Pons (tissue), 1 donor: ENCODE measurements at regions not wholly inside any gene's neighbourhood (a gene's known extent, or its start where the extent isn't known, plus 50 kb on each side); places are given as distances from the start of the nearest gene placed in this dataset.
A peak's percentile ranks its signal among the peaks of the same experiment; 100 is the strongest.

ENCODE experiments used
- DNase-seq: peaks from one replicate; pipeline ENCODE4 v3.0.0-alpha.2; 2016; ENCODE audit warnings: low spot score

DNA sequence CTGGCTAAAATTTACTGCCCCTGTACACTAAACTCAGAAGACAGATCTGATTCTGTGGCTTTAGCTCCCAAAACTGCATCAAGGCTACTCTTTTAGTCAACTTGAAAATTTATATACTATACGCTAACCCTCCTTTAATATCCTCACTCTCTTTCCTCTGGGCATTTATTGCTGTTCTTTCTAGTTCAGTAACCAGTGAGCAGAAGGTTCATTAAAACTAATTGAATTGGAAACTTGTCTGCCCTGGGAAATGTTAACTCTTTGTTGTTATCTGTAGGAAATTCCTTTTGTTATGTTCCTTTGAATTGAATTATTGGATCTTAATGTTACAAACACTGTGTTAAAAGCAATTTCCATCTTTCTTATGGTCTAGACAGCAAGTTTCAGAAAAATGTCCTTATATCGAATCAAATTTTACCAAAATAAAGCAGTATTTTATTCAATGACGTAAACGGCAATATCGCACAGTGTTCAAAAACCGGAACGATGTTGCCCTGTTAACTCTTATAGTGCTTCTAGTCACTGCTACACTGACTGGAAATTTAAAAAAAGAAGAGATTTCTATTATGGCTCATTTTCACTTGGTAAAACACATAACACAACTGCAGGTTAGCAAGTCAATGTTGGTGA is 168.3 kb downstream of the NR4A2 start:
- DNase-seq: no peak

DNA sequence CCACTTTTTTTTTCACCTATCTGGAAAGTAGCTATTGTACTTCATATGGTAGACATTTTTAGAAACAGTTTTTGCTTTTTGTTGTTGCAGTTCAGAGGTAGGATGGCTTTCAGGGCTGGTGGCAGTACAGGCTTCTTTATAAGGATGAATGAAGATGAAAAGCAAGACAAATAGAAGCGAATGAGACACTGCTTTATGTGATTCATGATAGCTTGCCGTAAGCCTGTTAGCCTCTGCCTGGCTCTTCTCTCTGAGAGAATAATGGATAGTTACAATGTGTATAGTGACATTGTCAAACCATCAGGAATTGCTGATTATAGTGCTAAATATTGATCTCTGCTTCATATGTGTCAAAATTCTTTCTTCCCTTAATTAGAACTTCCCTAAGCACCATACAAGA is 173.7 kb downstream of the NR4A2 start:
- DNase-seq: no peak

GRCh38 chr2:156157670-156158069 is 174.9 kb downstream of the NR4A2 start:
- peak; percentile 6 for DNase-seq

DNA sequence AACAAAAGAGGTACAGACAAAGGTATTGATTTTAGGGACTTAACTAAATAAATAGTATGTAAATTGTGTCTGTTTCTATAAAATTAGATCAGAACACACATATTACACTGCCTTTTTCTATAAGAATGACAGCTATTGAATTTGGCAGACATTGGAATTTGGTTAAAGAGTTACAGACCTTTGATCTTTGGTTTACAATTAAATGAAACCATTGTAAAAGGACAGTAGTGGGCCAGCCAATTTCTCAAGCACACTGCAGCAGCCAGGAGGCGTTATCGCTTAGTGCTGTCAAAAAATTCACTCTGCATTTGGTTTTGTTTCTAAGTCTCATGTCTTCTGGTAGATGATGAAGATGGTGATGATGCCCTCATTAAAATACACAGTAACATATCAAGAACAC is 175.9 kb downstream of the NR4A2 start:
- no peak for DNase-seq

- no peak for DNase-seq
Observed at GRCh38 chr2:156155319-156155718, 177.2 kb downstream of the NR4A2 start.

DNA sequence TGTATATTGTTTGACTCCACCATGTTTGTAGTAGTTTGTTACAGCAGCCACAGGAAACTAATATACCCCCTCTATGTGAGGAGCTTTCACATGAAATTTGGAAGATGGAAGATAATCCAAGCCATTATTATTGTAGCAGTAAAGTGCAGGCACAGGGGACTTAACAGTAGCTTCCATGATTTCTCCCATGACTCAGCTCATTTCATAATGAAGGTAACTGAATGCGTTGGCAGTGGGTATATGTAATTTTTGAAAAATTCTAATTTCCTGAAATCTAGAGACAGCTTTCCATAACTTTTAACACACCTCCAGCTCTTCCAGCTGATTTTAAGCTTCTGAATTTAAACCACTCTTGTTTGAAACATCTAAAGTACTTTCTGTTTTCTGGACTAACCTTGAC is 181.2 kb downstream of the NR4A2 start:
- no peak for DNase-seq

- no peak for DNase-seq
Observed at GRCh38 chr2:156147594-156148330, 184.8 kb downstream of the NR4A2 start.

GRCh38 chr2:156145976-156146375 is 186.5 kb downstream of the NR4A2 start:
- no peak for DNase-seq

DNA sequence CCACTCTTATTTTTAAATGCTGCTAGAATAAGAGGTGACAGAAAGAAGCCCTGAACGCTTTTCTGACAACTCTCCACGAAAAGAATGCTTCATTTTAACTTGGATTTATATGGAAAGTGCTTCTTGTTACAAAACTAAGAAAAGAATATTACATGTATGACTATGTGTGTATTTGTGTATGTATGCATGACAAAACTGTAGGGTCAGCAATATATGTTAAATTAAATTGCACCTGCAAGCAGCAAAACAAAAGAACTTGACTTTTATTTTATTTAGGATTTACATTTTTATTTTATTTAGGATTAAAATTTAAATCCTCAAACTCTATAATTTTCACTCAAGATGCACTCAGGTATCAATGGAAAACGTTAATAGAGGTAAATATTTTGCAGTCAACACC is 187.1 kb downstream of the NR4A2 start:
- DNase-seq: no peak

DNA sequence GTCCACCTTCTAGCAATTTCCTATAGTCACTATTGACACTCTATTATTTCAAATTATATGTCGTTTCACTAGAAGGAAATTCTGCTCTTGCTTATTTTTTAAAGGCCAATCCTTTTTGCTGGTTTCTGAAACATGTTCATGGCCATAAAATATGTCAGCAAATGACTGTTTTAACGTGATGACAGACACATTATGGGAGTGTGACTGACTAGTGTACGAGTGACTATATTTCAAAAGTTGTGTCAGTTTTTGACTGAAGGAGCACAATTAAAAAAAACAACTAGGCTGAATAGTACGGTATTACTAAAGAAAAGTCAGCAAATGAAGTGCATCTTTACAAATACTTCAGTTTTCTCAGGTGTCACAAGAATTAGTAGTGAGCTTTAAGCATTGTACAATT is 196.0 kb downstream of the NR4A2 start:
- DNase-seq: no peak

DNA sequence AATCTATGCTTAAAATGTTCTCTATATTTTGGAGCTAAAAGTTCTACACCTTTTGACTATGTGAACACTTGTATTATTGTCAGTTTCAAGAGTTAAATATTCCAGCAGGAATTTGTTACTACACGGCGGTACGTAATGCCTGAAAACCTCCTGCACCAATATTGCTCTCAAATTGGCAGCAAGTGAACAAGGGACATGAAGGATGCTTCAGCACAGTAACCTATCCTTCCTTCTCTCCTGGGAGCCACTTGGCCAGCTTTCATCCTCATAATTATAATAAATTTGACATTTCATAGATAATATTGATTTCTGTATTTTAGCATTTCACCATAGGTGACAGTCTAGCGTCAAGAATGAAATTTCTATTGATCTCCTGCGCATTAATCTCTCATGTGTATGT is 197.6 kb downstream of the NR4A2 start:
- no peak for DNase-seq

- no peak for DNase-seq
Observed at GRCh38 chr2:156132941-156133340, 199.6 kb downstream of the NR4A2 start.

DNA sequence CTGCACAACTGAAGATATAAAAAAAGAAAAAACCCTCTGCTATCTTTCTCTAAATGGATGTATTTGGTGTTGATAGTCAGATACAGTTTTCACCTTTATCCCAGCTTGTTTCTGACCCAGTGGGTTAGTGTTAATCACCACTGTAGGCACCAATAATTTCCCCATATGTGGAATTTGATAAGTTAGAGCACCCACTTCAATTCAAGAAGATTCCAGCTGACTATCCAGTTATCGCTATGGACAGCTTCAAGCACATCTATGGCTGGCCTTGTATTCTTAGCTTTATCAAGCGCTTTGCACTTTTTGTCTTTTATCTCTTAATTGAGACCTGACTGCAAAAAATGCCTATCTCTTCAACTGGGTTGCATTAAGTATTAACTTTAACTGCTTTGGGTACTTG is 200.4 kb downstream of the NR4A2 start:
- no peak for DNase-seq

GRCh38 chr2:156129227-156129626 is 203.3 kb downstream of the NR4A2 start:
- DNase-seq: no peak

DNA sequence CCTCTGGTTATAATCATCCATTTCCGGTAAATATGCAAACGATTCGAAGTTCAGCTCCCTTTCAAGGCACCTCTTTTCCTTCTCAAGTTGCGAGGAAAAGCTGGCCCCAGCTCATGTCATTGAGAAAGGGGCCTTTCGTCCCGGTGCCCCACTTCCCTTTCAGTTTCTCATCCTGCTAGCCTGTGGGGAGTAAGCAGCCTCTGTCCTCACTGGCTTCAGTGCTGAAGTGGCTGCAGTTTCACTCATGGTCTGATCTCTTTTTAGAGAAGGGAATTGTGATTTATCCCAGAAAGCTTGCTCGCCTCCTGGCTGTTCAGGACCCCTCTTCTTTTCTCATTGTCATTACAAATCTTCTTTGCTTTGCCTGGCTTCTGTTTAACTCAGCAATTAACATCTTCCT is 207.5 kb downstream of the NR4A2 start:
- DNase-seq: no peak

DNA sequence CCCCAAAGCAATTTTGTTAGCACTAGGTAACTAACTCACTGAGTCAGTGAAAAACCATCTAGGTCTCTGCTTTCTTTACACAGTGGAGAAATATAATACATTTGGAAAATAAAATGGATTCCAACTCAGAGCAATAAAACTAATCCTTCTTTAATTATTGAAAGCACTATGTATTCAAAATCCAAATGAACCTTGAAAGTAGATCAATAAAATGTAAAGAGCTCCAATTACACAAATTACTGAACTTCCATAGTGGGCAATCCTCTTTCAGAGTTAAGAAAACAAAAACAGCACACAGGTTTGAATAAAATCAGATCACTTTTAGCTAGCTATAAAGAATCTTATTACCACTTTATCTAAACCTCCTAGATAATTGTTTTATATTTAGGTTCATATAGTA is 208.1 kb downstream of the NR4A2 start:
- no peak for DNase-seq

DNA sequence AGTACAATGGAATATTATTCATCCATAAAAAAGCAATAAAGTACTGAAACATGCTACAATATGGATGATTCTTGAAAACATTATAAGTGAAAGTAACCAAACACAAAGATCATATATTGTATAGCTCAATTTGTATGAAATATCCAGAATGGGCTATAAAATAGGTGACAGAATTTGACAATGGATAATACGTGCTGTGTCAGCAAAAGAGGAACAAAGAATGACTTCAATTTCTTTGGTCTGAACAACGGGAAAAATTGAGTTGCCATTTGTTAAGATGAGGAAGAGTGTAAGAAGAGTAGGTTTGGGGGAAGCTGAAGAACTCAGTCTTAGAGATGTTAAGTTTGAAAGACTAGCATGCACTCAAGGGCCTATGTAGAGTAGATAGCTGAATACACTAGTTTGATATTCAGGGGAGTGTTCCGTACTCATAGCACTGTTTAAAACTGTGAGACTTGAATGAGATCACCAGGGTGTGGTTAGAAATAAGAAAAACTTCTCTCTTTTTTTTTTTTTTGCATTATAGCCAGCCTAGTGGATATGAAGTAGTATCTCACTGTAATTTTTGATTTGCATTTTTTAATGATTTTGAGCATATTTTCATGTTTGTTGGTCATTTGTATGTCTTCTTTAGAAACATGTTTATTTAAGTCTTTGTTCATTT is 213.6 kb downstream of the NR4A2 start:
- no peak for DNase-seq

DNA sequence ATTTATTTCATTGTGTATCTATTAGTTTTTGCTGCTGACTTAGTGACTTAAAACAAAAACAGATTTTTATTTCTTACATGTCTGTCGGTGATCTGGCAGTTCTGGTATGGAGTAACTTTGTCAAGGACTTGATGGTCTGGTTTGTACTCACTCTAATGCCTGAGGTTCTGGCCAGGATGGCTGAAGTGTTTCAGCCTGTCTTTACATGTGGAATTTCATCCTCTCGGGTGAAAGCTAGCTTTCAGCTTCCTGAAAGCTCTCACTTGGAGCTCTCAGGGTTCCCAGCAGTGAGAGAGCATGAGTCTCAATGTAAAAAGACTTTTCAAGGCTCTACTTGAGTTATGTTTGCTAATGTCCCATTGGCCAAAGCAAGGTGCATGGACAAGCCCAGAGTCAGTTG is 216.4 kb downstream of the NR4A2 start:
- no peak for DNase-seq

DNA sequence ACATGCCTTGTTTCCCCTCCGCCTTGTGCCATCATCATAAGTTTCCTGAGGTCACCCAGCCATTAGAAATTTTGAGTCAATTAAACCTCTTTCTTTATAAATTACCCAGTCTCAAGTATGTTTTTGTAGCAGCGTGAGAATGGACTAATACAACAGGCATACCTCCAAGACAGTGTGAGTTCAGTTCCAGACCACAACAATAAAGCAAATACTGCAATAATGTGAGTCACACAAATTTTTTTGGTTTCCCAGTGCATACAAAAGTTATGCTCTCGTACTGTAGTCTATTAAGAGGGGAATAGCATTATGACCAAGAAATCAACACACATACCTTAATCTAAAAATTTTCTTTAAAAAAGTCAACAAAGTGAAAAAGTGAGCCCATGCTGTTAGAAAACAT is 217.2 kb downstream of the NR4A2 start:
- no peak for DNase-seq

DNA sequence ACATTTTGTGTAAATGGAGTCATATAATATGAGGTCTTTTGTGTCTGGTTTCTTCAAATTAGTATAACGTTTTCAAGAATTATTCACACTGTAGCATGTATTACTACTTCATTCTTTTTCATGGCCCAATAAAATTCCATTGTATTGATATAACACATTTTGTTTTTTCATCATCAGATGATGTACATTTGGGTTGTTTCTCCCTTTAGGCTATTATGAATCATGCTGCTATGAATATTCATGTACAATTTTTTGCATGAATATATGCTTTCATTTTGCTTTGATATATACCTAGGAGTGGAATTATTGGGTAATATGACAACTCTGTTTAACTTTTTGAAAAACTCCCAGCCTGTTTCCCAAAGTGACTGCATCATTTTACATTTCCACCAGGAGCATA is 220.2 kb downstream of the NR4A2 start:
- DNase-seq: no peak

GRCh38 chr2:156110890-156111289 is 221.6 kb downstream of the NR4A2 start:
- DNase-seq: no peak

DNA sequence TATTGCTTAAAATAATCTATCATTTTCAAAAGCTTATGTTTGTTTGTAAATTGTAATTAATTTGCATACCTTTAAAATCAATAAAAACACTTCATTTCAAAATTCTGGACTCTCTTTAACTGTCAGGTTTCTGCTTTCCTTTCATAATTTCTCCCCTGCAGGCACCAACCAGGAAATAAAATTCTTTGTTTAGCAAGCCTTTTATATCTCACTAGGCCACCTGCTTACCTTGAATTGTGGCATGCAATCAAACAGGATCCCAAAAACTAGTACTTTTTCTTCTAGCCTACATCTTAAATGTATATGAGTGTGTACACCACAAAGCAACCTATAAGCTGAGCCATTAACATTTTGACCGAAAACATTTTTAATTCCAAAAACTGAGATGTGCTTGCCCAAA is 233.1 kb downstream of the NR4A2 start:
- DNase-seq: no peak

DNA sequence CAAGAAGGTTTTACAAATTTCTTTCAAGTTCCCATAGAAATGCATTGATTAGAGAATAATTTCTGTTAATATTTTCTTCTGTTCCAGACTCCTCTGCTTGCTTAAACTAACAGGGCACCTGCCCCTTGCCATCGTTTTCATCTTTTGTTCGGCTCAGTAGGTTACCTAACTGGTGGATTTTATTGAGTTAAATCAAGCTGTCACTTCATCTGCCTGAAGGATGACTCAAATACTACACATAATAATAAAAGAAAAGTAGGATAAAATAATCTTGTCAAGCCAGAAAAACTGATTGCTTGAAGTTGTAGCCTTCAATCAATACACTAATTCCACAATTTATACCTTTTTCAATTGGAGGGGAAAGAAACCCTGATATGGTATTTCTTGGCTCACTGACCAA is 234.0 kb downstream of the NR4A2 start:
- no peak for DNase-seq

- no peak for DNase-seq
Observed at GRCh38 chr2:156088587-156088986, 243.9 kb downstream of the NR4A2 start.
